ENCODE measurements at regions not wholly inside any gene's neighbourhood (a gene's known extent, or its start where the extent isn't known, plus 50 kb on each side); places are given as distances from the start of the nearest gene placed in this dataset.

- Histone ChIP-seq H3K4ac (replicated peaks; ENCODE audit: insufficient read length, low read depth, low read length) (no peak overlapping the region), H3K27ac (ENCODE audit: low read depth, low read length) (no peak overlapping the region), H2BK20ac (ENCODE audit: low read length) (no peak overlapping the region), H2BK5ac (ENCODE audit: low read depth, low read length) (no peak overlapping the region), H3K4me3 (ENCODE audit: extremely low read depth in 1 of 4, insufficient read depth in 2 of 4, low read depth in 3 of 4, low read length in 4 of 4) (no peak overlapping the region), H3K9me3 (ENCODE audit: insufficient read depth in 2 of 2, low read depth in 1 of 2, low read length in 1 of 2) (no peaks in the 10 kb centered on the region), H2AK5ac (ENCODE audit: low read depth, low read length) (no peak overlapping the region), H3K79me2 (ENCODE audit: control insufficient read depth in 1 of 2, insufficient read depth in 2 of 2, low read length in 2 of 2) (peaks cover 0 to 49% of the 10 kb centered on the region in 2 experiments; a peak in 2 of 4 replicates), H3K4me2 (ENCODE audit: insufficient read depth in 1 of 2, low read depth in 2 of 2, low read length in 2 of 2) (no peak overlapping the region), H3K23ac (ENCODE audit: insufficient read length) (no peak overlapping the region), H4K20me1 (replicated peaks in 1 of 2; ENCODE audit: control insufficient read depth in 1 of 2, insufficient read depth in 2 of 2, low read length in 2 of 2) (peaks cover 5 to 17% of the 10 kb centered on the region in 2 experiments), H3K18ac (ENCODE audit: extremely low read depth, low read length) (no peak overlapping the region), H4K8ac (ENCODE audit: extremely low read depth, insufficient read depth, low read length) (no peak overlapping the region), H4K91ac (replicated peaks; ENCODE audit: insufficient read length, low read length) (no peak overlapping the region), H3K4me1 (replicated peaks in 1 of 4; ENCODE audit: control insufficient read depth in 3 of 4, insufficient read depth in 4 of 4, low read length in 3 of 4) (peaks cover 7 to 9% (median 8%) of the 10 kb centered on the region in 4 experiments; a peak in 6 of 7 replicates), H3K14ac (ENCODE audit: insufficient read length) (no peak overlapping the region), H3K56ac (replicated peaks; ENCODE audit: insufficient read length, low read depth, low read length) (no peak overlapping the region), H3K79me1 (ENCODE audit: low read depth, low read length) (peaks cover 5% of the 10 kb centered on the region), H3K36me3 (ENCODE audit: control insufficient read depth in 2 of 4, insufficient read depth in 4 of 4, low read length in 3 of 4) (no peaks in the 10 kb centered on the region), H2AFZ (ENCODE audit: low read length) (no peak overlapping the region), H3K23me2 (ENCODE audit: low read depth, low read length) (peaks cover 5% of the 10 kb centered on the region; the same call in 1 of the 2 replicates), H2BK12ac (ENCODE audit: low read depth, low read length) (no peak overlapping the region), H3K9ac (replicated peaks in 1 of 4; ENCODE audit: extremely low read depth in 1 of 4, low read depth in 3 of 4, low read length in 3 of 4) (no peak overlapping the region), H4K5ac (ENCODE audit: insufficient read length, low read depth, low read length) (no peak overlapping the region), H2BK15ac (ENCODE audit: low read length) (no peak overlapping the region), H2BK120ac (replicated peaks; ENCODE audit: low read depth, low read length) (no peak overlapping the region), H3K27me3 (replicated peaks in 1 of 4; ENCODE audit: control insufficient read depth in 3 of 4, extremely low read depth in 1 of 4, insufficient read depth in 3 of 4, low read length in 3 of 4) (no peaks in the 10 kb centered on the region)
- ChIA-PET POLR2A (ENCODE audit: partially characterized antibody) (no interaction called here), CTCF (ENCODE audit: partially characterized antibody) (interaction anchor here (0.9 to 2.5 kb wide), 2 partner anchors 40 to 55 kb away, joined by 3 to 9 read pairs; no protein-coding TSS in a partner anchor)
- FAIRE-seq: no peak
- WGBS, 2 experiments (ENCODE audit: extremely low coverage in 1 of 2, insufficient coverage in 1 of 2, insufficient read length in 1 of 2, insufficient replicate concordance in 2 of 2, low coverage in 1 of 2, low lambda C conversion rate in 2 of 2, missing lambda C conversion rate in 1 of 2): 88% methylated on average over 10 of the region's 10 CpGs; no CpG with 5 or more reads in 1 of the 2 experiments
- DNase-seq (ENCODE audit: low read depth in 1 of 2, low spot score in 2 of 2): no peak
- no peak for TF ChIP-seq RBBP5 (IDR thresholded peaks at IDR 0.05; ENCODE audit: borderline replicate concordance, low read depth, low read length)
- no peak for TF ChIP-seq CHD1 (IDR thresholded peaks at IDR 0.05; ENCODE audit: low read depth, low read length)
- TF ChIP-seq CBX5 (IDR thresholded peaks at IDR 0.05; ENCODE audit: low read depth, low read length): no peak
- no peak for TF ChIP-seq BACH1 (IDR thresholded peaks at IDR 0.05; ENCODE audit: low read length)
- no peak for TF ChIP-seq RNF2 (IDR thresholded peaks at IDR 0.05; ENCODE audit: borderline replicate concordance, low read depth, low read length, missing control alignments, poor library complexity, severe bottlenecking)
- no peak for TF ChIP-seq POLR2A (IDR thresholded peaks at IDR 0.05; ENCODE audit: control extremely low read depth in 1 of 2, low read depth in 2 of 2, low read length in 2 of 2)
- TF ChIP-seq HDAC6 (IDR thresholded peaks at IDR 0.05; ENCODE audit: low read depth, low read length): no peak
- no peak for TF ChIP-seq SP4 (IDR thresholded peaks at IDR 0.05; ENCODE audit: low read length)
- no peak for TF ChIP-seq NRF1 (IDR thresholded peaks at IDR 0.05; ENCODE audit: low read depth, low read length)
- no peak for TF ChIP-seq TAF7 (optimal IDR thresholded peaks at IDR 0.05; ENCODE audit: borderline replicate concordance, low read depth, low read length)
- no peak for TF ChIP-seq KDM1A (IDR thresholded peaks at IDR 0.05; ENCODE audit: borderline replicate concordance, low read length)
- TF ChIP-seq BCL11A (IDR thresholded peaks at IDR 0.05; ENCODE audit: low read depth in 2 of 2, low read length in 2 of 2): no peak
- no peak for TF ChIP-seq SIRT6 (IDR thresholded peaks at IDR 0.05; ENCODE audit: low read length)
- no peak for TF ChIP-seq PHF8 (conservative IDR thresholded peaks at IDR 0.05; ENCODE audit: low read depth, low read length)
- TF ChIP-seq CREB1 (IDR thresholded peaks at IDR 0.05): no peak
These were observed 211.3 kb downstream of the AACS start for GRCh38 chr12:125276567-125276966.
